ENCODE measurements at regions not wholly inside any gene's neighbourhood (a gene's known extent, or its start where the extent isn't known, plus 50 kb on each side); places are given as distances from the start of the nearest gene placed in this dataset.

- DNase-seq (ENCODE audit: low read depth) = no peak
- no peak overlapping the region for H3K4me3 ChIP-seq (ENCODE audit: low read depth, low read length)
- TF ChIP-seq, protein P1, sequence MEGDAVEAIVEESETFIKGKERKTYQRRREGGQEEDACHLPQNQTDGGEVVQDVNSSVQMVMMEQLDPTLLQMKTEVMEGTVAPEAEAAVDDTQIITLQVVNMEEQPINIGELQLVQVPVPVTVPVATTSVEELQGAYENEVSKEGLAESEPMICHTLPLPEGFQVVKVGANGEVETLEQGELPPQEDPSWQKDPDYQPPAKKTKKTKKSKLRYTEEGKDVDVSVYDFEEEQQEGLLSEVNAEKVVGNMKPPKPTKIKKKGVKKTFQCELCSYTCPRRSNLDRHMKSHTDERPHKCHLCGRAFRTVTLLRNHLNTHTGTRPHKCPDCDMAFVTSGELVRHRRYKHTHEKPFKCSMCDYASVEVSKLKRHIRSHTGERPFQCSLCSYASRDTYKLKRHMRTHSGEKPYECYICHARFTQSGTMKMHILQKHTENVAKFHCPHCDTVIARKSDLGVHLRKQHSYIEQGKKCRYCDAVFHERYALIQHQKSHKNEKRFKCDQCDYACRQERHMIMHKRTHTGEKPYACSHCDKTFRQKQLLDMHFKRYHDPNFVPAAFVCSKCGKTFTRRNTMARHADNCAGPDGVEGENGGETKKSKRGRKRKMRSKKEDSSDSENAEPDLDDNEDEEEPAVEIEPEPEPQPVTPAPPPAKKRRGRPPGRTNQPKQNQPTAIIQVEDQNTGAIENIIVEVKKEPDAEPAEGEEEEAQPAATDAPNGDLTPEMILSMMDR (IDR thresholded peaks at IDR 0.05; ENCODE audit: low read depth, low read length, missing control alignments) = no peak
These were observed 203.2 kb upstream of the LYPLAL1 start for GRCh38 chr1:218970397-218970990.

- DNase-seq (ENCODE audit: low read depth) = no peak
- H3K4me3 ChIP-seq (ENCODE audit: low read depth, low read length) = no peak overlapping the region
- TF ChIP-seq, protein P1 (IDR thresholded peaks at IDR 0.05; ENCODE audit: low read depth, low read length, missing control alignments) = no peak
These were observed 202.5 kb upstream of the LYPLAL1 start for GRCh38 chr1:218971156-218971555.

DNA sequence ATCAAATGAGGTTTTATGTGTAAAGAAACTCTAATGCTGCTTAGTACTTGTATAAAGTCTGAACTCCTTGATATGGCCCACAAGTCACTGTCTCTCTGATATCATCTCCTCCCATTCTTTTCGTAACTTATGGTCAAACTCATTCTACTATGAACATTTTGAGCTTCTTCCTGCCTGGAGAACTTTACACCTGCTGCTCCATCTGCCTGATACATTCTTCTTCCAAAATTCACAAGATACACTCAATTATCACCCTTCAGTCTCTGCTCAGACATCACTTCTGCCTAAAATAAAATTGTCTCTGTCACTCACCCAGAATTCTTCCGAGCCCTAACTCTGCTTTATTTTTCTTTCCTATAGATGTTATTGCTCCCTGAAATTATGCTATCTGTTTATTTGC lies 192.8 kb upstream of the LYPLAL1 start:
- H3K4me3 ChIP-seq (ENCODE audit: low read depth, low read length) = no peak overlapping the region
- TF ChIP-seq, protein P1 (IDR thresholded peaks at IDR 0.05; ENCODE audit: low read depth, low read length, missing control alignments) = no peak
- DNase-seq (ENCODE audit: low read depth) = no peak

GRCh38 chr1:218982482-218982881 lies 191.2 kb upstream of the LYPLAL1 start:
- no peak for DNase-seq (ENCODE audit: low read depth)
- TF ChIP-seq, protein P1 (IDR thresholded peaks at IDR 0.05; ENCODE audit: low read depth, low read length, missing control alignments) = no peak
- no peak overlapping the region for H3K4me3 ChIP-seq (ENCODE audit: low read depth, low read length)

- TF ChIP-seq, protein P1 (IDR thresholded peaks at IDR 0.05; ENCODE audit: low read depth, low read length, missing control alignments) = no peak
- H3K4me3 ChIP-seq (ENCODE audit: low read depth, low read length) = no peak overlapping the region
- no peak for DNase-seq (ENCODE audit: low read depth)
These were observed 190.2 kb upstream of the LYPLAL1 start for GRCh38 chr1:218983433-218983832.

- TF ChIP-seq, protein P1 (IDR thresholded peaks at IDR 0.05; ENCODE audit: low read depth, low read length, missing control alignments) = peak; percentile 48
- DNase-seq (ENCODE audit: low read depth) = no peak
- H3K4me3 ChIP-seq (ENCODE audit: low read depth, low read length) = no peak overlapping the region
These were observed 189.8 kb upstream of the LYPLAL1 start for GRCh38 chr1:218983848-218984247.

DNA sequence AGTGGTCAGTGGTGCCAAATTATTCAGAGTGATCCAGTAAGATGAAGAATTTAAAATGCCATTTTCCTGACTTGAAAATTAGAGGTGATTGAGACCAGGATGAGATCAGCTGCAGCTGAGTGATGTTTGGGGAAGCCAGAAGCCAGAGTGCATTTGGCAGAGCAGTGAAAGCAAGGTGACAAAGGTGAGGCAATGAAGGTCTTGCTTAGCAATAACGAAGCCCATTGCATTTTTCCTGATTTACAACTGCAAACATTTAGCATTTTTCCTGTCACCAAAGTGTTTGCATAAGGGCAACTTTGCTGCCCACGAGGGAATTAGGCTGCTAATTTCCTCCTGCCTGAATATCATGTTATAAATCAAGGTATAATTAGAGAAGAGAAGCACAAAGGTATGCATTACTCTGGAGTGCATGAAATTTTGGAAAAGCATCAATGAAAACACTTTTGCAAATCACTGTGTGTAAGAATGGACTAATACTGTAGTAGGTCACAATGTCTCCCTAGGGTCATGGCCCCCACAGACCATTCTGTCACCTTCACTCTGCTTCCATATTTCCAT lies 188.2 kb upstream of the LYPLAL1 start:
- H3K4me3 ChIP-seq (ENCODE audit: low read depth, low read length) = no peak overlapping the region
- TF ChIP-seq, protein P1 (IDR thresholded peaks at IDR 0.05; ENCODE audit: low read depth, low read length, missing control alignments) = no peak
- no peak for DNase-seq (ENCODE audit: low read depth)

All from GM12864 (cell line).